Endothelial cell of umbilical vein (primary cell): ENCODE measurements at regions not wholly inside any gene's neighbourhood (a gene's known extent, or its start where the extent isn't known, plus 50 kb on each side); places are given as distances from the start of the nearest gene placed in this dataset.
"Not testable (repeated sequence)": the region's sequence is repeated elsewhere in the genome, so short reads cannot be mapped to it uniquely, and the experiment has no call there.

Source experiments
- BruUV-seq: library from RNA; stranded (reverse); fragments of 400-500 nt; replicated peaks from 2 replicates; lab custom pipeline; 2021; lab: Mats Ljungman, UMichigan
- CTCF ChIA-PET: fragments of 300-600, 350-600 bp; sonication (Branson Sonifier 250); formaldehyde crosslinking; loops from one replicate; lab custom pipeline; 2021; ENCODE audit warnings: antibody characterized with exemption, inconsistent platforms; lab: Charles Lee
- POLR2A ChIA-PET: fragments of 300-600, 350-600 bp; sonication (Branson Sonifier 250); formaldehyde crosslinking; loops from one replicate; lab custom pipeline; 2021; ENCODE audit warnings: antibody characterized with exemption, inconsistent platforms; lab: Charles Lee
- DNase-seq: peaks from one replicate; pipeline ENCODE4 v3.0.0-alpha.2; 2011; ENCODE audit warnings: low read depth, low spot score
- FAIRE-seq: peaks from 2 replicates; lab custom pipeline; 2011; peaks lifted over from hg19 to GRCh38; lab: Jason Lieb, UNC
- H2AFZ ChIP-seq: 2 replicates; pipeline ENCODE4 v1.6.0; 2012; ENCODE audit warnings: low read depth, low read length, control low read depth, inconsistent platforms
- H3K27ac ChIP-seq: 2 replicates; pipeline ENCODE4 v1.5.1; 2011; ENCODE audit warnings: low read depth, mild to moderate bottlenecking, control low read depth, low read length, moderate library complexity; ENCODE audit not compliant: insufficient read depth
- H3K27me3 ChIP-seq, 2 experiments: 2 replicates each; pipeline versions ENCODE4 v1.6.0 to v1.6.1; 2011; ENCODE audit warnings: low read length in 2 of 2, mixed read lengths in 1 of 2; ENCODE audit not compliant: control insufficient read depth in 2 of 2, insufficient read depth in 2 of 2
- H3K36me3 ChIP-seq, 2 experiments: 2 replicates in 1 of 2; 3 replicates in 1 of 2; pipeline ENCODE4 v1.5.1; 2011; ENCODE audit warnings: low read length in 2 of 2, mild to moderate bottlenecking in 1 of 2, moderate library complexity in 1 of 2; ENCODE audit not compliant: control insufficient read depth in 2 of 2, insufficient read depth in 2 of 2; ENCODE audit errors: extremely low read depth in 1 of 2
- H3K4me1 ChIP-seq: 3 replicates; pipeline ENCODE4 v1.5.1; 2011; ENCODE audit warnings: mild to moderate bottlenecking, low read length; ENCODE audit not compliant: control insufficient read depth, insufficient read depth; ENCODE audit errors: extremely low read depth
- H3K4me2 ChIP-seq: 2 replicates; pipeline ENCODE4 v1.6.1; 2011; ENCODE audit warnings: low read length, control low read depth, mixed read lengths; ENCODE audit not compliant: insufficient read depth
- H3K4me3 ChIP-seq, 3 experiments: fragments of 200-600 bp in 1 of 3; sonication (generic), shearing (Covaris generic) in 1 of 3; replicated peaks in 1 of 3; 2 replicates each; pipeline ENCODE4 v1.5.1; 2011 to 2016; ENCODE audit warnings: control low read depth in 3 of 3, low read length in 3 of 3, mild to moderate bottlenecking in 2 of 3, inconsistent platforms in 1 of 3, low read depth in 1 of 3, moderate library complexity in 1 of 3; ENCODE audit not compliant: insufficient read depth in 1 of 3
- H3K79me2 ChIP-seq: 2 replicates; pipeline ENCODE4 v1.6.0; 2012; ENCODE audit warnings: low read length, inconsistent platforms; ENCODE audit not compliant: control insufficient read depth, insufficient read depth
- H3K9ac ChIP-seq: replicated peaks from 2 replicates; pipeline ENCODE3; 2011; ENCODE audit warnings: low read length, control low read depth; ENCODE audit not compliant: insufficient read depth; ENCODE audit errors: extremely low read depth
- H3K9me1 ChIP-seq: replicated peaks from 3 replicates; pipeline ENCODE4 v1.6.0; 2011; ENCODE audit warnings: mild to moderate bottlenecking, low read length; ENCODE audit not compliant: control insufficient read depth, insufficient read depth; ENCODE audit errors: extremely low read depth
- H3K9me3 ChIP-seq: replicated peaks from 2 replicates; pipeline ENCODE4 v1.5.1; 2012; ENCODE audit warnings: low read length, inconsistent platforms; ENCODE audit not compliant: control insufficient read depth, insufficient read depth
- H4K20me1 ChIP-seq: replicated peaks from 2 replicates; pipeline ENCODE3; 2011; ENCODE audit warnings: mild to moderate bottlenecking, low read length; ENCODE audit not compliant: control insufficient read depth, insufficient read depth; ENCODE audit errors: extremely low read depth
- CTCF ChIP-seq, 2 donors: IDR thresholded peaks; 1 replicate in 1 of 2; 2 replicates in 1 of 2; pipeline ENCODE4 v1.5.1; 2011; ENCODE audit warnings: low read length in 2 of 2, mild to moderate bottlenecking in 2 of 2, moderate library complexity in 2 of 2, control low read depth in 1 of 2, inconsistent platforms in 1 of 2, low read depth in 1 of 2; ENCODE audit not compliant: insufficient read depth in 1 of 2; ENCODE audit errors: extremely low read depth in 1 of 2
- EZH2 ChIP-seq: IDR thresholded peaks from 2 replicates; pipeline ENCODE4 v1.6.1; 2012; ENCODE audit warnings: borderline replicate concordance, low read depth, mild to moderate bottlenecking, moderate library complexity, low read length, inconsistent platforms; ENCODE audit not compliant: severe bottlenecking
- FOS ChIP-seq: IDR thresholded peaks from 2 replicates; pipeline ENCODE4 v1.6.1; 2011; ENCODE audit warnings: mild to moderate bottlenecking, low read length, moderate library complexity, borderline replicate concordance; ENCODE audit not compliant: insufficient read depth
- GATA2 ChIP-seq: IDR thresholded peaks from 2 replicates; pipeline ENCODE4 v1.7.0; 2011; ENCODE audit warnings: low read depth, mild to moderate bottlenecking, moderate library complexity, mixed read lengths, low read length; ENCODE audit not compliant: insufficient read length, insufficient read depth
- JUN ChIP-seq: IDR thresholded peaks from 2 replicates; pipeline ENCODE4 v1.6.1; 2011; ENCODE audit warnings: borderline replicate concordance, low read depth; ENCODE audit not compliant: insufficient read length, insufficient read depth
- MAX ChIP-seq: IDR thresholded peaks from 2 replicates; pipeline ENCODE4 v1.6.1; 2011; ENCODE audit not compliant: insufficient read depth, insufficient read length
- MYC ChIP-seq: IDR thresholded peaks from one replicate; pipeline ENCODE4 v1.6.1; 2011; ENCODE audit warnings: mild to moderate bottlenecking, low read depth, low read length
- POLR2A ChIP-seq: IDR thresholded peaks from 2 replicates; pipeline ENCODE4 v1.6.1; 2012; ENCODE audit warnings: low read depth, mild to moderate bottlenecking, control low read depth, low read length
- POLR2AphosphoS5 ChIP-seq: IDR thresholded peaks from 2 replicates; pipeline ENCODE4 v1.6.1; 2012; ENCODE audit warnings: low read depth, mild to moderate bottlenecking, control low read depth, low read length, moderate library complexity; ENCODE audit not compliant: insufficient read depth
- dilution Hi-C: fragments of 300-500 bp; cut with MboI; formaldehyde crosslinking; loops from one replicate; pipeline ENCODE4 v1.15.0; 2019; ENCODE audit warnings: low sequenced_read_pairs; ENCODE audit not compliant: extremely low pct_ligation_motif_present
- intact Hi-C: fragments of 100-400 bp; cut with micrococcal nuclease; formaldehyde crosslinking; loops from one replicate; pipeline ENCODE4 v1.10.0; 2022

GRCh38 chr6:147694556-147694955 is 186.1 kb downstream of the SAMD5 start:
- H2AFZ ChIP-seq, dilution Hi-C loops, BruUV-seq: not testable (repeated sequence)

DNA sequence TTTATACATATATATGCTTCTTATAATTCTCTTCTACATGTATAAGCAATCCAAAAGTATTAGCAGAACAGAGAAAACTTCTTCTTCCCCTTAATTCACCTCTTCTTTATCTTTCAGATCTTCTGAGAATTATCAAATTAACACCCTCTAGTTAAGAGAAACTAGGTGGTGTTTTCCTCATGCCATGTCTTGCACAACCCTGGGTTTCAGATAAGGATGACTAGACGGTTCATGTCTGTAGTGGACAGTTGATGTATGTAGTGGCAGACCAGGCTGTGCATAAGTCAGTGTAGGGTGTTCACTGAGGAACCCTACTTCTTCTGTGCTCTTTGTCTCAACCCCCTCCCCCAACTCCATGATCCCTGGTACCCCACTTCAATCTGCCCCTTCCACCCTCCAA is 187.3 kb downstream of the SAMD5 start:
- Histone ChIP-seq H2AFZ (no peak overlapping the region), H4K20me1 (no peaks in the 10 kb centered on the region), H3K4me3 (no peak overlapping the region), H3K9me1 (no peaks in the 10 kb centered on the region), H3K27me3 (no peaks in the 10 kb centered on the region), H3K79me2 (no peaks in the 10 kb centered on the region), H3K27ac (no peak overlapping the region), H3K4me1 (peaks cover 16% of the 10 kb centered on the region), H3K36me3 (no peaks in the 10 kb centered on the region), H3K9ac (no peak overlapping the region), H3K4me2 (no peak overlapping the region), H3K9me3 (no peaks in the 10 kb centered on the region)
- dilution Hi-C loops (no loop called here), intact Hi-C loops (no loop called here)
- no TSS peak for BruUV-seq
- DNase-seq, result no peak
- TF ChIP-seq FOS (no peak), CTCF (IDR thresholded peaks at IDR 0.05; ENCODE audit: extremely low read depth in 1 of 2, insufficient read depth in 1 of 2, low read depth in 1 of 2, low read length in 2 of 2) (no peak), EZH2 (no peak), MAX (no peak), POLR2AphosphoS5 (no peak), POLR2A (no peak), JUN (no peak), MYC (no peak), GATA2 (no peak)
- no peak for FAIRE-seq
- CTCF ChIA-PET, result no interaction called here
- POLR2A ChIA-PET, result no interaction called here

More at GRCh38 chr6:147694556-147694955, 186.1 kb downstream of the SAMD5 start:
- intact Hi-C loops, H3K27ac ChIP-seq, DNase-seq, H3K4me3 ChIP-seq, H3K9ac ChIP-seq, H3K9me3 ChIP-seq, H3K9me1 ChIP-seq, H4K20me1 ChIP-seq, H3K4me2 ChIP-seq, H3K79me2 ChIP-seq, H3K4me1 ChIP-seq, H3K36me3 ChIP-seq, H3K27me3 ChIP-seq, FAIRE-seq, POLR2A ChIA-PET, CTCF ChIA-PET: not testable (repeated sequence)
